T-helper 2 cell (primary cell): ENCODE measurements at regions not wholly inside any gene's neighbourhood (a gene's known extent, or its start where the extent isn't known, plus 50 kb on each side); places are given as distances from the start of the nearest gene placed in this dataset.
A peak's percentile ranks its signal among the peaks of the same experiment; 100 is the strongest.
"Not testable (repeated sequence)": the region's sequence is repeated elsewhere in the genome, so short reads cannot be mapped to it uniquely, and the experiment has no call there.

Experiments
- DNase-seq, 5 experiments: peaks; one replicate each; pipeline versions ENCODE4 v3.0.0 to v3.0.0-alpha.2; 2012 to 2022

GRCh38 chr18:10121786-10122515 lies 208.1 kb downstream of the VAPA start:
- peak in 1 of 5 experiments; percentile 65 for DNase-seq

- peak in 1 of 5 experiments; percentile 82 for DNase-seq
Observed at GRCh38 chr18:10122988-10123950, 209.5 kb downstream of the VAPA start.

GRCh38 chr18:10124071-10124470 lies 210.3 kb downstream of the VAPA start:
- DNase-seq: no peak

- DNase-seq: no peak
Observed at GRCh38 chr18:10124557-10124956, 210.7 kb downstream of the VAPA start.

GRCh38 chr18:10124967-10125366 lies 211.2 kb downstream of the VAPA start:
- no peak for DNase-seq

GRCh38 chr18:10127729-10128128 lies 213.9 kb downstream of the VAPA start:
- DNase-seq: no peak

GRCh38 chr18:10128921-10129501 lies 215.2 kb downstream of the VAPA start:
- DNase-seq: no peak

GRCh38 chr18:10130606-10131005 lies 216.8 kb downstream of the VAPA start:
- DNase-seq: no peak

GRCh38 chr18:10131081-10131459 lies 217.3 kb downstream of the VAPA start:
- DNase-seq: no peak

- peak in 1 of 5 experiments; percentile 22 for DNase-seq
Observed at GRCh38 chr18:10131460-10132395, 217.9 kb downstream of the VAPA start.

- DNase-seq: no peak
Observed at GRCh38 chr18:10133516-10133915, 219.7 kb downstream of the VAPA start.

- DNase-seq: no peak
Observed at GRCh38 chr18:10134204-10134603, 220.4 kb downstream of the VAPA start.

GRCh38 chr18:10134749-10135148 lies 220.9 kb downstream of the VAPA start:
- not testable (repeated sequence) for DNase-seq

GRCh38 chr18:10135302-10135926 lies 221.6 kb downstream of the VAPA start:
- no peak for DNase-seq

GRCh38 chr18:10138719-10139118 lies 224.9 kb downstream of the VAPA start:
- DNase-seq: no peak

- DNase-seq: no peak
Observed at GRCh38 chr18:10139783-10140410, 226.1 kb downstream of the VAPA start.

- no peak for DNase-seq
Observed at GRCh38 chr18:10140461-10141282, 226.9 kb downstream of the VAPA start.

- no peak for DNase-seq
Observed at GRCh38 chr18:10141559-10141958, 227.7 kb downstream of the VAPA start.

GRCh38 chr18:10142056-10142455 lies 228.2 kb downstream of the VAPA start:
- DNase-seq: no peak

- no peak for DNase-seq
Observed at GRCh38 chr18:10142496-10143160, 228.8 kb downstream of the VAPA start.
